ENCODE measurements at regions not wholly inside any gene's neighbourhood (a gene's known extent, or its start where the extent isn't known, plus 50 kb on each side); places are given as distances from the start of the nearest gene placed in this dataset.

GRCh38 chr6:112935402-112936078, 588.4 kb downstream of the RFPL4B start:
- H3K9ac ChIP-seq (replicated peaks; ENCODE audit: extremely low read depth, insufficient read depth, low read length) = no peak overlapping the region
- ChIA-PET CTCF (no interaction called here), POLR2A (no interaction called here)
- H2AFZ ChIP-seq (ENCODE audit: low read depth, low read length) = no peak overlapping the region
- no peaks in the 10 kb centered on the region for H4K20me1 ChIP-seq (replicated peaks; ENCODE audit: control insufficient read depth, extremely low read depth, insufficient read depth, low read length)
- H3K4me3 ChIP-seq (replicated peaks in 1 of 3; ENCODE audit: insufficient read depth in 1 of 3, low read depth in 1 of 3, low read length in 3 of 3) = no peak overlapping the region
- H3K27me3 ChIP-seq (ENCODE audit: control insufficient read depth in 2 of 2, insufficient read depth in 2 of 2, low read length in 2 of 2) = no peaks in the 10 kb centered on the region
- no peak overlapping the region for H3K27ac ChIP-seq (ENCODE audit: insufficient read depth, low read depth, low read length)
- peaks cover 24% of the 10 kb centered on the region for H3K4me1 ChIP-seq (ENCODE audit: control insufficient read depth, extremely low read depth, insufficient read depth, low read length)
- dilution Hi-C loops (cut with MboI; ENCODE audit: extremely low pct_ligation_motif_present, low sequenced_read_pairs) = no loop called here
- no TSS peak for BruUV-seq (replicated peaks)
- intact Hi-C loops (cut with micrococcal nuclease) = no loop called here
- DNase-seq (ENCODE audit: low read depth, low spot score) = no peak
- no peaks in the 10 kb centered on the region for H3K36me3 ChIP-seq (ENCODE audit: control insufficient read depth in 2 of 2, extremely low read depth in 1 of 2, insufficient read depth in 2 of 2, low read length in 2 of 2)
- no peaks in the 10 kb centered on the region for H3K79me2 ChIP-seq (ENCODE audit: control insufficient read depth, insufficient read depth, low read length)
- no peaks in the 10 kb centered on the region for H3K9me3 ChIP-seq (replicated peaks; ENCODE audit: control insufficient read depth, insufficient read depth, low read length)
- no peaks in the 10 kb centered on the region for H3K9me1 ChIP-seq (replicated peaks; ENCODE audit: control insufficient read depth, extremely low read depth, insufficient read depth, low read length)
- no peak for FAIRE-seq
- TF ChIP-seq POLR2A (IDR thresholded peaks at IDR 0.05; ENCODE audit: low read depth, low read length) (no peak), MYC (IDR thresholded peaks at IDR 0.05; ENCODE audit: low read depth, low read length) (no peak), GATA2 (IDR thresholded peaks at IDR 0.05; ENCODE audit: insufficient read depth, insufficient read length, low read depth, low read length) (no peak), EZH2 (IDR thresholded peaks at IDR 0.05; ENCODE audit: borderline replicate concordance, low read depth, low read length, severe bottlenecking) (no peak), FOS (IDR thresholded peaks at IDR 0.05; ENCODE audit: borderline replicate concordance, insufficient read depth, low read length) (no peak), JUN (IDR thresholded peaks at IDR 0.05; ENCODE audit: borderline replicate concordance, insufficient read depth, insufficient read length, low read depth) (no peak), MAX (IDR thresholded peaks at IDR 0.05; ENCODE audit: insufficient read depth, insufficient read length) (no peak), CTCF (IDR thresholded peaks at IDR 0.05; ENCODE audit: extremely low read depth in 1 of 2, insufficient read depth in 1 of 2, low read depth in 1 of 2, low read length in 2 of 2) (no peak), POLR2AphosphoS5 (IDR thresholded peaks at IDR 0.05; ENCODE audit: insufficient read depth, low read depth, low read length) (no peak)
- no peak overlapping the region for H3K4me2 ChIP-seq (ENCODE audit: insufficient read depth, low read length)

All from endothelial cell of umbilical vein (primary cell).